ENCODE measurements at regions not wholly inside any gene's neighbourhood (a gene's known extent, or its start where the extent isn't known, plus 50 kb on each side); places are given as distances from the start of the nearest gene placed in this dataset.
A peak's percentile ranks its signal among the peaks of the same experiment; 100 is the strongest.

- ChIA-PET POLR2A (no interaction called here), CTCF (interaction anchor here (0.6 kb wide), 1 partner anchor 14 kb away, joined by 3 read pairs; no protein-coding TSS in a partner anchor)
- H3K4me1 ChIP-seq (ENCODE audit: control insufficient read depth, insufficient read depth, low read length) = no peaks in the 10 kb centered on the region
- H3K9me3 ChIP-seq (ENCODE audit: control insufficient read depth, insufficient read depth, low read depth, low read length) = no peaks in the 10 kb centered on the region
- H3K4me3 ChIP-seq (ENCODE audit: low read depth, low read length) = no peak overlapping the region
- no peak for TF ChIP-seq ZNF76 (tag by site-specific recombination; IDR thresholded peaks at IDR 0.05; ENCODE audit: borderline replicate concordance, low read depth)
- TF ChIP-seq KLF9 (tag by site-specific recombination; IDR thresholded peaks at IDR 0.05; ENCODE audit: low read depth) = no peak
- no peak for TF ChIP-seq ZNF596 (tag by site-specific recombination; IDR thresholded peaks at IDR 0.05)
- TF ChIP-seq ZNF777 (tag by site-specific recombination; IDR thresholded peaks at IDR 0.05; ENCODE audit: borderline replicate concordance) = no peak
- TF ChIP-seq ZNF112 (tag by site-specific recombination; IDR thresholded peaks at IDR 0.05) = no peak
- H3K27ac ChIP-seq (ENCODE audit: extremely low read depth, low read depth, low read length) = no peak overlapping the region
- H3K36me3 ChIP-seq (ENCODE audit: control insufficient read depth in 2 of 2, insufficient read depth in 1 of 2, low read length in 2 of 2) = no peaks in the 10 kb centered on the region
Measured at GRCh38 chr10:45059632-45060031, 58.9 kb downstream of the ZNF22 start.

- CTCF ChIA-PET = interaction anchor here (0.6 to 1.7 kb wide), 3 partner anchors 30 to 158 kb away, joined by 3 to 6 read pairs (median 3); no protein-coding TSS in a partner anchor
Measured at GRCh38 chr10:45061982-45062381, 61.3 kb downstream of the ZNF22 start.

GRCh38 chr10:45063591-45064231, 63.0 kb downstream of the ZNF22 start:
- H3K4me1 ChIP-seq (ENCODE audit: control insufficient read depth, insufficient read depth, low read length) = no peaks in the 10 kb centered on the region
- H3K4me3 ChIP-seq (ENCODE audit: low read depth, low read length) = no peak overlapping the region
- no peak for TF ChIP-seq GLI2 (tag by site-specific recombination; IDR thresholded peaks at IDR 0.05; ENCODE audit: borderline replicate concordance, low read depth)
- TF ChIP-seq ZNF248 (tag by site-specific recombination; IDR thresholded peaks at IDR 0.05) = no peak
- no peak for TF ChIP-seq ZNF148 (tag by site-specific recombination; IDR thresholded peaks at IDR 0.05; ENCODE audit: borderline replicate concordance)
- no peak for TF ChIP-seq ZNF366 (tag by site-specific recombination; conservative IDR thresholded peaks at IDR 0.05)
- TF ChIP-seq ZNF555 (tag by site-specific recombination; conservative IDR thresholded peaks at IDR 0.05) = no peak
- no peak for TF ChIP-seq ZFHX2 (tag by site-specific recombination; conservative IDR thresholded peaks at IDR 0.05)
- TF ChIP-seq PRDM6 (tag by site-specific recombination; IDR thresholded peaks at IDR 0.05) = no peak
- no peak for TF ChIP-seq PBX3 (CRISPR knock-in tag; IDR thresholded peaks at IDR 0.05)
- TF ChIP-seq ZNF112 (tag by site-specific recombination; IDR thresholded peaks at IDR 0.05) = no peak
- no peak for TF ChIP-seq ZFP41 (tag by site-specific recombination; IDR thresholded peaks at IDR 0.05; ENCODE audit: borderline replicate concordance)
- no peak for TF ChIP-seq ZNF670 (tag by site-specific recombination; IDR thresholded peaks at IDR 0.05; ENCODE audit: low read depth)
- no peaks in the 10 kb centered on the region for H3K9me3 ChIP-seq (ENCODE audit: control insufficient read depth, insufficient read depth, low read depth, low read length)
- POLR2A ChIA-PET = no interaction called here
- CTCF ChIA-PET = interaction anchor here (0.6 to 0.8 kb wide), 2 partner anchors 14 to 1473 kb away, joined by 3 read pairs; no protein-coding TSS in a partner anchor
- no peak overlapping the region for H3K27ac ChIP-seq (ENCODE audit: extremely low read depth, low read depth, low read length)
- H3K36me3 ChIP-seq (ENCODE audit: control insufficient read depth in 2 of 2, insufficient read depth in 1 of 2, low read length in 2 of 2) = no peaks in the 10 kb centered on the region

More at GRCh38 chr10:45061982-45062381, 61.3 kb downstream of the ZNF22 start:
- H3K4me3 ChIP-seq (ENCODE audit: low read depth, low read length) = no peak overlapping the region
- POLR2A ChIA-PET = no interaction called here
- TF ChIP-seq ZNF558 (tag by site-specific recombination; IDR thresholded peaks at IDR 0.05) = no peak
- TF ChIP-seq ZNF529 (tag by site-specific recombination; IDR thresholded peaks at IDR 0.05; ENCODE audit: insufficient replicate concordance) = no peak
- TF ChIP-seq ATF2 (tag by site-specific recombination; IDR thresholded peaks at IDR 0.05; ENCODE audit: low read depth) = 0 out of 2 replicates have a peak, but pooled peaks have one; percentile 22
- no peak overlapping the region for H3K27ac ChIP-seq (ENCODE audit: extremely low read depth, low read depth, low read length)
- H3K9me3 ChIP-seq (ENCODE audit: control insufficient read depth, insufficient read depth, low read depth, low read length) = no peaks in the 10 kb centered on the region
- no peaks in the 10 kb centered on the region for H3K36me3 ChIP-seq (ENCODE audit: control insufficient read depth in 2 of 2, insufficient read depth in 1 of 2, low read length in 2 of 2)
- no peaks in the 10 kb centered on the region for H3K4me1 ChIP-seq (ENCODE audit: control insufficient read depth, insufficient read depth, low read length)

Data from HEK293 (cell line).